HG02943 (cell line): ENCODE measurements at regions not wholly inside any gene's neighbourhood (a gene's known extent, or its start where the extent isn't known, plus 50 kb on each side); places are given as distances from the start of the nearest gene placed in this dataset.

Experiments
- ATAC-seq: cut with Tn5 transposase; IDR thresholded peaks from one replicate; pipeline ENCODE4 v1.9.1; 2021; ENCODE audit warnings: mild to moderate bottlenecking, low read depth, moderate library complexity; ENCODE audit not compliant: unreplicated experiment

DNA sequence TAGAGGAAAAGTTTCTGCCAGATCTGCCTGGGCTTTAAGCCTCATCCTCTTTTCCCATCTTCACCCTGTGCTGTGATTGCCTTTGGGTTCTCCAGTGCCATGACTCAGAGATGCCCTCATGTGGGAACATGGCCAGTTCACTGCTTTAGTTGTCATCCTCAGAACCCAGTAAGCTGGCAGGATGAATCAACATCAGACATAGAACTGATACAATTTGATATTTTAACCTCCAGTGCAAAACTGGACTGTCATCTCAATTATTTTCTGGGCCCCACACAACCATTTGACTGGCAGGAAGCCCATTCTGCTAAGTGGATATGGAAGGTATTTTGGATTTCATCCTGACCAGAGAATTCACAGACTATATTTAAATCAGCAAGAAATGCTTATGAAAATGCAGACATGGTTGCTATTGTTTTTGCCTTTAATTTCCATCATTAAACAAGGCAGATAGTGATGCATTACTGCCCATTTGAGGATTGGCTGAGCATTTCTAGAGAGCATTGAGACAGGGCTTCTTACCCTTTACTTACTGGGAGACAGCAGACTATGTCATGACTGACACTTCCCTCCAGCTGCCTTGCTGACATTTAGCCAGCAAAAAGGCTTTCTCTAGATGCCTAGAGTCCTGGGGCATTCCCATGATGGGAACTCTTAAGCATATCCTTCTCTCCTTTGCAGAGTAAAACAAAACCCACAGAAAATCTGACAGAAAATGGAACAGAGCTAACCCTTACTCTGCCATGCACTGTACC is 327.1 kb upstream of the MTNR1B start:
- ATAC-seq = no peak

GRCh38 chr11:92643827-92644226 is 325.6 kb upstream of the MTNR1B start:
- no peak for ATAC-seq

GRCh38 chr11:92644595-92645445 is 324.6 kb upstream of the MTNR1B start:
- ATAC-seq = no peak

GRCh38 chr11:92651159-92651558 is 318.3 kb upstream of the MTNR1B start:
- no peak for ATAC-seq

GRCh38 chr11:92653454-92653853 is 316.0 kb upstream of the MTNR1B start:
- no peak for ATAC-seq

GRCh38 chr11:92656783-92657182 is 312.7 kb upstream of the MTNR1B start:
- ATAC-seq = no peak

GRCh38 chr11:92657226-92657625 is 312.2 kb upstream of the MTNR1B start:
- no peak for ATAC-seq

- ATAC-seq = no peak
Measured at GRCh38 chr11:92658733-92659132, 310.7 kb upstream of the MTNR1B start.

- no peak for ATAC-seq
Measured at GRCh38 chr11:92659793-92660192, 309.7 kb upstream of the MTNR1B start.

GRCh38 chr11:92662601-92663360 is 306.7 kb upstream of the MTNR1B start:
- ATAC-seq = no peak

DNA sequence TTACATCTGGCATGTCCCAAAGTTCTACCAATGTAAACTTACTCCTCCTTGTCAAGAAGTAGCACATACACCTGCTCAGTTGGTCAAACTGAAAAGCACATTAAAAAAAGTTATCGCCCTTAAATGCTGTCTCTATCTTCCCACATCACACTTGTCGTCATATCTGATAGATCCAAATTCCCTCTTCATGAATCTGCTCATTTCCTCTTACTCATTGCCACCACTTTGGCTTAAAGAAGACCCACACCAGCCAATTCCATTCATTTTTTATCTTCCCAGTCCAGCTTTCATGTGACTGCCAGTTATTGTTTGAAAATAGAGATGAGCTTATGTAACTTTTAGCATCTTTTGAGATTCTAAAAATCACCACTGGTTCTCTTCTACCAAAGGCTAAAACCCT is 305.9 kb upstream of the MTNR1B start:
- no peak for ATAC-seq

GRCh38 chr11:92667486-92668152 is 301.8 kb upstream of the MTNR1B start:
- ATAC-seq = no peak

- no peak for ATAC-seq
Measured at GRCh38 chr11:92670308-92670890, 299.1 kb upstream of the MTNR1B start.

DNA sequence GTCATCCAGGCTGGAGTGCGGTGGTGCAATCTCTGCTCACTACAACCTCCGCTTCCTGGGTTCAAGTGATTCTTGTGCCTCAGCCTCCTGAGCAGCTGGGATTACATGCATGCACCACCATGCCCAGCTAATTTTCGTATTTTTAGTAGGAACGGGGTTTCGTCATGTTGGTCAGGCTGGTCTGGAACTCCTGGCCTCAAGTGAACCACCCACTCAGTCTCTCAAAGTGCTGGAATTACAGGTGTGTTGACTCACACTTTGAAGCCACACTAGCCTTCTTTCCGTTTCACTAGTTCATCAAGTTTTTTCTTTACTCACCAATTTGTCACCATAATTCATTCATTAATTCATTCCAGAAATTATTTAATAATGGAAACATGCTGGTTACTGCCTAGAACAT is 298.4 kb upstream of the MTNR1B start:
- no peak for ATAC-seq

DNA sequence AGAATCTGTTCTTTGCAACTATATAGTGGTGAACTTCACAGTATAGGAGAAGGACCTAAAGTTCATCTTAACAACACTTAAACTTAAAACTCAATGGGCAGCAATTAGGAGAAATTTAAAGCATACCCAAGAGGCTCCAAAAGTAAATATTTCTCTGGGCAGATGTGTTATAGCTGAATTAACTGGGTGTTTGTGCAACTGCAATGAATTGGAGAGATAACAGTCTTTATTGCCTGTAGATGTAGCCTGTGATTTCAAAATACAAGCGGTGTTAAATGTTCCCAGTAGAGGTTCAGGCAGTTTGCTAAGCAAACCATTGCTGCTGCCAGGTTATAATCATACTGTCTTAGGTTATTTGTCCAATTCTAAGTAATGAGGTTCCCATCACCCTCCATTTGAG is 294.1 kb upstream of the MTNR1B start:
- no peak for ATAC-seq

GRCh38 chr11:92675810-92676209 is 293.6 kb upstream of the MTNR1B start:
- ATAC-seq = no peak

GRCh38 chr11:92678008-92678611 is 291.3 kb upstream of the MTNR1B start:
- ATAC-seq = no peak

DNA sequence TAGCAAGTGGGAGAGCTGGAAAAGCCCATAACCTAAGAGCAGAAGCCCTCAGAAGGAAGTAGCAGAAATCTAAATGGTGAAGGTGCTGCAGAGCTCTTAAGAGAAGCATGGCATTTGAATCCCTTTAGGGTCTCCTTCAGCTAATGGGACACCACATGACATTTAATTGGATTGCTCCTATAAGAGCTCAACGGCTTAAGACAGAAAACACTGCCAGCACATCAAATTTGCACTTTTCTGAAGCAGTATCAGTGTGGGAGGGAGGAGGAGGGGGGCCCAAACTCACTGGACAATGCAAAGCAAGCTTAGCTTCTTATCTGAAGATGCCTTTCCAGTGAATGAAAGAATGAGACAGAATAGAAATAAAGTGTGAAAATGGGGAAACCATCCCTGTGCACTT is 287.9 kb upstream of the MTNR1B start:
- no peak for ATAC-seq

GRCh38 chr11:92682136-92682535 is 287.3 kb upstream of the MTNR1B start:
- no peak for ATAC-seq

DNA sequence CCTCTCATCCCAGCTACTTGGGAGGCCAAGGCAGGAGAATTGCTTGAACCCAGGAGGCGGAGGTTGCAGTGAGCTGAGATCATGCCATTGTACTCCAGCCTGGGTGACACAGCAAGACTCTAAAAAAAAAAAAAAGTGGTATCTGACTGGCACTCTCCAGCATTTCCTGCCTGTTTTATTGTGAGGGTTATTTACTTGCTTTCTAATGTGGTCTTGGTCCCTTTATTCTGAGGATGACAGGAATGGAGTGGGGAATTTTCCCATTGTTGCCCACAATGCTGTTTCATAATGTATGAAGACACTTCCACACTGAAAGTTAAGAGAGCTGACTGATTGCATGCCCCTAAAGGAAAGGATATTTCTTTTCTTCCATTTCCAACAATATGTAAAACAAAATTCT is 286.5 kb upstream of the MTNR1B start:
- ATAC-seq = no peak
